ENCODE measurements at regions not wholly inside any gene's neighbourhood (a gene's known extent, or its start where the extent isn't known, plus 50 kb on each side); places are given as distances from the start of the nearest gene placed in this dataset.

DNA sequence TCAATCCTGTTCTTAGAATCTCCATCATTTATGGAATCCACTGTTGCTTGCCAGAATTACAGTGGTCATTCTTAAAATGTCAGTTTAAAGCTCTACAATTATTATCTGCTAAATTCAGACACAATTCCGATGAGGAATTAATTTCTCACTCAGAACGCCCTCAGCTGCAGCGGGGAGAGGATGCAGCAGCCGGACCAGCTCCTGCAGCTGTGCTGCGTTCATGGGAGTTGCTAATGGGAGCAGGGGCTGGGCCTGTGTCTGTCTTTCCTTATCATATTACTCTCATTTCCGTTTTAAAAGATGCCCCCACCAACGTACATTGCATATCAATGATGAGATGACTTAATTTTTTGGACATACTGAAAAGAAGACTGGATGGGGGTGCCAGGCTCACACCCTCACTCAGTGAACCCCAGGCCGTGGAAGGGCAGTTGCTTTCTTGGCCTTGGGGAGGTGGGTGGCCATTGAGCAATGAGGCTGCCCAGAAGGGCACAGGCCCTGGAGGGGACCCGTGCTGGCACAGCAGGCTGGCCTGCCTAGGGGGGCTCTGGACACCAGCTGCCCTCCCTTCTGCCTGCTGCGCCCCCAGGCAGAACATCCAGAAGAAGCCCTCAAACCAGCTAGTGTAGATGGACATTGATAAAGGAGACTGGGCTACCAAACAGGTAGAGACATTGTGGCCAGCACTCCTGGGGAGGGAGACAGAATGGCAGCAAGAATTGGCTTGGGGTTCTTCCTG lies 503.6 kb upstream of the MYT1L start:
- DNase-seq (ENCODE audit: low read depth in 2 of 2, low spot score in 1 of 2), result no peak

DNA sequence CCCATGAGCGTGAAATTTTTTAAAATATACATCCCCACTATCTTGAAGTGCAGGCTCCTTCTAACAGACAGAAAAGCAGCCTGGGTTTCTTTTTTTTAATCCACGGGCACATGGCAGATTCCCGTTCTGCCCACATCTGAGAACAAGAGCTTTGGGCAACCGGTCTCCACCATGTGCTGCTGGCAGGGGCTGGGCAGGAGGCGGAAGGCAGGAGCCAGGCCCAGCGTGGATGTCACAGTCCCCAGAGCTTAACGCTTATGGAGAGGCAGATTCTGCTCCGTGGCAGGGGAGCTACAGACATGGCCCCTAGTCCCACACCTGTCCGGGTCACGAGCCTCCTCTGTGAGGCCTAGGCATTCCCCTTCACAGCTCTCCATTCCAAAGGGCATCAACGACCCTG lies 503.0 kb upstream of the MYT1L start:
- DNase-seq (ENCODE audit: low read depth in 2 of 2, low spot score in 1 of 2), result no peak

DNA sequence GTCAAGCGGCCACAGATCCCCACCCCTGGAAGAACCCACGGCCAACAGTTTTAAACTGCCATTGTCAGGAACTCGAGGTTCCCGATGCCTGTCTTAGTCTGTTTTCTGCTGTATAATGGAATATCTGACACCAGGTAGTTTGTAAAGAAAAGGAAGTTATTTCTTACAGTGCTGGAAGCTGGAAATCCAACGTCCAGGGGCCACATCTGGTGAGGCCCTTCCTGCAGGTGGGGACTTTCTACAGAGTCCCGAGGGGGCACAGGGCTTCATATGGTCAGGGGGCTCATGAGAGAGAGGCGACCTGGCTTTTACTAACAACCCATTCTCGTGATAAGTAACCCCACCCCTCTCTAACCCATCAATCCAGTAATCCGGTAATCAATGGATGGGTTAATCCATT lies 501.6 kb upstream of the MYT1L start:
- no peak for DNase-seq (ENCODE audit: low read depth in 2 of 2, low spot score in 1 of 2)

DNA sequence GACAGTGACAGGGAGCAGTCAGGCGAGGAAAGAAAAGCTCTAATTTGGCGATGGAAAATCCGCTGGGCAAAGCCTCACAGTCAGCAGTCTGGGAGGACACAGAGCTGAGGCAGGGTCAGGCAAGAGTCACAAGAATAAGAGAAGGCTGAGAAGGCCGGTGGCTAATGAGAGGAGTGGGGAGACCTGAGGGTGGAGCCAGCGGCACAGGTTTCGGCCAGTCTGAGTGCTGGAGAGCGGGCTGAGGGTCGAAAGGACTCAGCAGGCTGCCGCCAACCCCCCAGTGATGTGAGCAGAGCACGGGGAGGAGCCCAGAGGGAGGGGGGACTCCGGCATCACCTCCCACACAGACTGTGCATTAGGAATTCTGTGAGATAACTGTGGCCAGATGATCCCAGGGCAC lies 500.6 kb upstream of the MYT1L start:
- DNase-seq (ENCODE audit: low read depth in 2 of 2, low spot score in 1 of 2), result no peak

DNA sequence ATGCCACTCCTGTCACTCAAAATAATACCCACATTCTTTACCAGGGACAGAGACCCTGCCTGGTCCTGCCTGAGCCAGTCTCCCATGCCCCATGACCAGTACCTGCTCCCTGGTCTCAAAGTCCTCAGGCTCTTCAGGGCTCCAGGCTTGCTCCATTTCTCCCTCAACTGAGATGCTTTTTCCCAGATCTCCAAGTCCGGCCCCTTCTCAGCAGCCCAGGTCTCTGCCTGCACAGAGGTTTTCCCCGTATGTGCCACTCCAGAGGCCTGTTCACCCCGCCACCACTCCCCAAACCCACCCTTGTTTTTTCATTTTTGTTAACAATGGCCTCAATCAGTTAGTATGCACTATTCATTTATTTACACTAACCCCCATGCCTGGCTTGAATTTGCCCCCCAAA lies 499.5 kb upstream of the MYT1L start:
- DNase-seq (ENCODE audit: low read depth in 2 of 2, low spot score in 1 of 2), result no peak

DNA sequence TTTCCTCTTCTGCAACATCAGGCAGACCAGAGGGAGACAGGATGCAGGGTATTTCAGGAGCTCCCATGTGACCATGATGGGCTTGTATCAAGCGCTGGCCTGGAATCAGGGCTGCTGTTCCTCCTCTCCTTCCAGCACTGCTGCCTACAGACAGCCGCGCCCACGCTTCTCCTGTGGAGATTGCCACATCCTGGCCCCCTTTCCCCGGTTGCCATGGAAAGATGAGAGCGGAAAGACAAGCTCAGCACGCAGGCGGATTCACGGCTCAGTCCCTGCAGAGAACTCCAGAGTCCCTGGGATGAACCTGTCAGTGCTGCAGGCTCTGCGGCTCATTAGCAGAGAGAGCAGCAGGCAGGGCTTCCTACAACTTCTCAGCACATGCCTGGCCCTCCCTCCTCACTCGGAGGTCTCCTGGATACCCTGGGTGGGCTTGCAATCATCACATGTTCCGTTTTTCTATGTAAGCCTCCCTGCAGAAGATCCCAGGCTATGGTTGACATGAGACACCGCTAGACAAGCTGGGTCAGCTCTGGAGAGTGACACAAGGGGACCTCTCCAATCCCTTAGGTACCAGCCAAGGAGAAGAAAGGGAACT lies 497.8 kb upstream of the MYT1L start:
- no peak for DNase-seq (ENCODE audit: low read depth in 2 of 2, low spot score in 1 of 2)

DNA sequence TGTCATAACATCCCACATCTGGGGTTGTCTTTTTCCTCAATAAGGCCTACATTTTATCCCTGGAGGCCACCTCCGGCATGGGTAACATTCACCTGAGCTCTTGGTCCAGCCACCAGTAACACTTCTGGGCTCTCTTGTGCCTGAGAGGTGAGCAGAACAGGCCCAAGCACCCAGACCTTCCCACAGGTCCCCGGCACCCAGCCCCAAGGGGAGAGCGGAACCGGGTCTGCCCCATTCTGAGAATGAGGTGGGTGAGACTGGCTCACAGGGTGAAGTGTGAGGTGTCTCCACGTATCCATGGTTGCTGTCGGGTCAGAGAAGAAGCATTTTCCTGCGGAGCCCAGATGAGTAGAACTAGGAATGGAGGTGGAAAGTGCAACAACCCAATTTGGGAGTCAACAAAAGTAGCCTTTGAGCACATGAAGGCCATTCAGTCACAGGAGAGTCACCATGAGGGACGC lies 496.7 kb upstream of the MYT1L start:
- no peak for DNase-seq (ENCODE audit: low read depth in 2 of 2, low spot score in 1 of 2)

DNA sequence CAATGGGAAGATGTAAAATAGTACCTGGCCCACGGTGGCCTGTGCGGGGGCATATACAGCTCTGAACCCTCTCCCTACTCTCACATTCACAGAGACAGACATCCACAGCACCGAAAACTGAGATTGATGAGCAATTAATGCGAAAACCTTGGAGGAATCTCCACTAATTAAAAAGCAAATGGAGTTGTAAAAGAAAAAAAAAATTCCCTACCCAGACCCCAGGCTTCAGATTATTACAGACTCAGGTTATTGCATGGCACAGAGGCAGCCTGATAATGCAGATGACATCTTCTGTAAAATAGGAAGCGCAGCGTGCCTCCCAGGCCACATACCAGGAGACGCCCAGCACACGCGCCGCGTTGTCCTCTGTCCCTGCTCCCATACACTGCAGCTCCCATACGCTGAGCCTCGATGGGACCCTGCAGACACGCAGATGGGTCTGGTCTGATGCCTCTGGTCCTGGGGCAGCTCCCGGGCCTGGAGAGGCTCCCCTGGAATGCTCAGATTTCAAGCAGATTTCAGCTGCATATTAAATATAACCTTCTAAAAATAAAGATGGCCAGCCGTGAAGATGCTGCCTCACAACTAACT lies 496.1 kb upstream of the MYT1L start:
- no peak for DNase-seq (ENCODE audit: low read depth in 2 of 2, low spot score in 1 of 2)

DNA sequence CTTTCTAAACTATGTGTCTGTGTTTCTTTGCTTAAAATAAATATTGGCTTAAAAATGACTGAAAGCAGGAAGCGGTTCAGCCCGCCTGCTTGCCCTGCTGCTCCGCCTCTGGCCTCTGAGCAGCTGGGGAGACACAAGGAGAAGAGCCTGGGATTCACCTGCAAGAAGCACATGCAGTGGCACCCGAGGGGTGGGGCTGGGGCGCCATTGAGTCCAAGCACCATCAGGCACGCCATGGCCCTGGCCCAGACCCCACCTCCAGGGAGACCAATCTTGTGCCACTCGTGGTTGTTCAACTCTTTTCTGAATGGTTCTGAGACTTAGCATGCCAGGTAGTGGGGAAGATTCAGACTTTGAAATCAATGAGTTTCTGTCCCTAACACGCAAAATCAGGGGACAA lies 495.5 kb upstream of the MYT1L start:
- no peak for DNase-seq (ENCODE audit: low read depth in 2 of 2, low spot score in 1 of 2)

DNA sequence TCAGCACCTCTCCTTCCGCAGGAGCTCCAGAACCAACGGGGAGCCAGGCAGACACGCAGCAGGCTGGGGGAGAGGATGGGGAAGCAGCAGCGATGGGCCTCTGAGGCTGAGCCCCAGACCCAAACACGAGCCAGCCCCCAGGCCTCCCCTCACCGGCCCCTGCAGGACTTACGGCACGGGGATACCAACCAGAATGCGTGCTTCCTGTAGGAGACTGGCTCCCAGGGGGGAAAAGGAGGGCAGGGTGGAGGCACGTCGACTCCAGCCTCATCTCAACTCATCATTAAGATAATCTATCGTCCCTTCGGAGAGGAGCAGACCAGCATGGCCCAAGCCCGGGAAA lies 495.1 kb upstream of the MYT1L start:
- DNase-seq (ENCODE audit: low read depth in 2 of 2, low spot score in 1 of 2), result no peak

DNA sequence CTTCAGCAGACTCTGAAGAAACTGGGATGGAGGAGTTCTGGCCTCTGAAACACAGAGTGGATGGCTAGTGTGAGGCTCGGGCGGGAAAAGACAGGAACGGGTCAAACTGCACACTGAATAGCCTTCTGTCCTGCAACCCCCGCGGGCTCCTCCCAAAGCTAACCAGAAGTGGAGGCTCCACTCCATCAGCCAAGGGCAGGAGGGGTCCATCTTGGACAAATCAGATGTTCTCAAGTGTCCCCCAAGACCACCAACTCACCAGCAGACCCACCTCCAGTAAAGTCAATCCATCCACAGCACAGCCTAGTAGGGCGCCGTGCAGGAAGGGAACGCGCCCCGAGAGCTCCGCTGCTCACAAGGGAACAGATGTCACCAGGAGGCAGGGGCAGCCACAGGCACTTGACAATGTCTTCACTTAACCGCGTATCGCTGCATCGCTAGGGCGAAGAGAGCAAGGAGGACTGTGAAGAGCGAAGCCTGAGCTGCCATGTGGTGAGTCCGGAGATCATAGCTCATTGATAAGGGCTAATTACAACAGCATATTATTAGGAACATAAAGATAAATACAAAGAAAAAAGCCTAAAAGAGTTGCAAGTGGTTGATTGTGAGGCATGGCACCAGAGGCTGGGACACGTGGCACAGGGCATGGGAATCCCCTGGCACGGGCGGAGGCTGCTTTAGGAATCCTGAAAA lies 494.6 kb upstream of the MYT1L start:
- DNase-seq (ENCODE audit: low read depth in 2 of 2, low spot score in 1 of 2), result no peak

DNA sequence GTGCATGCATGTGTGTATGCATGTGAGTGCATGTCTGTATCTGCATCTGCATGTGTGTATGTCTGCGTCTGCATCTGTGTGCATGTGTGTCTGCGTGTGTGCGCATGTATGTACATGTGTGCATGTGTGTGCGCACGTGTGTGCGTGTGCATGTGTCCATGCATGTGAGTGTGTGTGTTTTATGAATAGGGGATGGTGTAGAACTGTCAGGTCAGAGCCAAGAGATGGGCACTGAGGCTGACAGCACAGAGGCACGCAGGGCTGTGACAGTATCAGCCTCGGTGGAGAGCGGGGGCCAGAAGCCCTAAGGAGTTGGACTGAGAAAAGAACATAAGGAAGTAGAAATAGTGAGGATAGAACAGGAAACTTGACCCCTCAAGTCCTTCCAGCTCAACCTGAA lies 494.0 kb upstream of the MYT1L start:
- DNase-seq (ENCODE audit: low read depth in 2 of 2, low spot score in 1 of 2), result no peak

DNA sequence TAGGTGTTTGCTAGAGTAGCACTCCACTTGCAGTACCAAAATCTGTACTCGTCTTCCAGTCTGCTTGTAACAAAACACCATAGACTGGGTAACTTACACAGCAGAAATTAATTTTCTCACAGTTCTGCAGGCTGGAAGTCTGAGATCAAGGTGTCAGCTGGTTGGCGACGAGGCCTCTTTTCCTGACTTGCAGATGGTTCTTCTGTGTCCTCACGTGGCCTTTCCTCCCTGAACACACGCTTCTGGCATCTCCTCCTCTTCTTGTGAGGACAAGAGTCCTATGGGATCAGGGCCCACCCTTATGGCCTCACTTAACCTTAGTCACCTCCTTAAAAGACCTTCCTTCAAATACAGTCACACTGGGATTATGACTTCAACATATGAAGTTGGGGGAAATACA lies 493.5 kb upstream of the MYT1L start:
- DNase-seq (ENCODE audit: low read depth in 2 of 2, low spot score in 1 of 2), result no peak

DNA sequence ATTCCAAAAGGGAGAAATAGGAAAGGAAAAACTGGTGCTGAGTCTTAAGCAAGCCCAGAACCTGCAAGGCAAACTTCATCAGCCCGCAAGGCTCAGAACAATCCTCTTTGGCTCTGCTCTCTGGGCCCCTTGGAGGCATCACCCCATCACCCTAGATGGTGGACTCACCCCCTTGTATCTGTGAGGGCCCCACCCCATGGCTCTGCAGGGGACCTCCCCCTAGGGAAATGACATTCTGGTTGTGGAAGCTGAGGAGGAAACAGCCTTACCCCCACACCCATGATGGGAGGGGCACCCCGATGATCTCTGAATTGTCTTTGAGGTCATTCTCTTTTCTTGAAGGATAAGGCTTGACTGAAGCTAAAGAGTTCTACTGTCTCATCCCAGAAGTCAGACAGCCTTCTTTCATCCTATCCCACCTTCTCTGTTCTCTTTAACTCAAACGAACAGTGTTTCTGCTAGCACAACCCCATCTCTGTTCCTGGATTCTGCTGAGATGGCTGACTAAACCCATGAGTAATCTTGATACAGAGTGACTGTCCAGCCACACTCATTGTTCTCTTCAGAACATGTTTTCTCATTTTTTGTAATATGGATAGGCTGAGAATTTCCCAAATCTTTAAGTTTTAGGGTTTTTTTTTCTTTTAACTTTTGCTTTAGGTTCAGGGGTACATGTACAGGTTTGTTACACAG lies 492.1 kb upstream of the MYT1L start:
- DNase-seq (ENCODE audit: low read depth in 2 of 2, low spot score in 1 of 2), result no peak

DNA sequence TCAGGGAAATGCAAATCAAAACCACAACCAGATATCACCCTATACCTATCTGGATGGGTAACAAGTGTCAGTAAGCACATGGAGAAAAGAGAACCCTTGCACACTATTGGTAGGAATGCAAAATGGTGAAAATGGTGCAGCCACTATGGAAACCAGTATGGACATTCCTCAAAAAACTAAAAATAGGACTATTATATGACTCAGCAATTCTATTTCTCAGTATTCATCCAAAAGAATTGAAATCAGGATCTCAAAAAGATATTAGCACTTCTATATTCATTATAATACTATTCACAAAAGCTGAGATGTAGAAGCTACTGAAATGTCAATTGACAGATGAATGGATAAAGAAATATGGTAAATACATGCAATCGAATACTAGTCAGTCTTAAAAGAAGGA lies 491.1 kb upstream of the MYT1L start:
- no peak for DNase-seq (ENCODE audit: low read depth in 2 of 2, low spot score in 1 of 2)

DNA sequence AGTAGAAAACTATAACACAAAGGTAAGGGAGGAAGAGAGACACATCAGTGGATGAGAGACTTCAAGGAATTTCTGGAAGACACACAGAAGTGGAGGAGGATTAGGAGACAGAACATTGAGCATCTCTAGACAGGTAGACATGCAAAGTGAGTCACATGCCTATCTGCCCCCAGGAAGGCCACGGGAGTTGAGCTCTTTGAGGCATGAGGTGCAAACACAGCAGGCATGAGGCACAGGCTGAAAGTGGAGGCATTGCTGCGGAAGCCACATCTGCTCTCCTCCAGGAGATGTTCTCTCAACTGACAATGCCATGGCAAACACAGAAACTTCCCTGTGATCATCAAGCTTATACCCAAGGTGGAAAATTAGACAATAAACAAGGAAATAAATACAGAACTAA lies 481.6 kb upstream of the MYT1L start:
- DNase-seq (ENCODE audit: low read depth in 2 of 2, low spot score in 1 of 2), result no peak

DNA sequence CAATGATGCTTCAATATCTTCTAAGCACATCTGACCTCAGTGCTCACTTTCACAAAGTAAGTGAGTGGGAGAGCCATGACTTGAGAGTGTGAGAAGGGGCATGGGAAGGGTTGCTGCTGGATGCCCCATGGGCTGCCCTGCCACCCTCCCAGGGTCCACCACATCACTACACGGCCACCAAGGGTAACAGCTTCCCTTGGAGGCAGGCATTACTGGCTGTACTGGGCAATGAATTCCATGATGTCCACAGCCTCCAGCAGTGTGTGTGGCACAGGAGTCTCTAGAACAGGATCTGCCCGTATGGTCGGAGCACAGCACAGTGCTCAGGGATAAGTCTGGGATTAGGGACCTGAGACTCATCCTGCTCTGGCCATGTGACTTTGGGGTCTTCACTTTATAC lies 481.0 kb upstream of the MYT1L start:
- DNase-seq (ENCODE audit: low read depth in 2 of 2, low spot score in 1 of 2), result no peak

DNA sequence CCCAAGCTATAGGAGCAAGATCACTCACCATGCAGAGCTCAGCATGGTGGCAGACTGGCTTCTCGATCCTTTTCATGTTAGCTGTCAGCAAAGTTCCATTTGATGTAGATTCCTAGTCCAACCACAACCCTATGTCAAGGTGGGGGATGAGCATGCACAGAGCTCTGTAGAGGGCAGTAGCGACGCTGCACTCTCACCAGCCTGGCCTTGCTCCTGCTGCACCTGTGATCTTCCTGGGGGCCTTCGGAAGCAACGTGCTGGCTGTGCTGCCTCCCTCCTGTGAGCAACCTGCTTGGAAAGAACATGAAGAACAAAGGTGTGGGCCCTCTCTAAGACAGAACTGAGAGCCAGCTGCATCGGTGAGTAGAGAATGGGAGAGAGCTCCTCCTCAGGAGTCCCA lies 479.4 kb upstream of the MYT1L start:
- DNase-seq (ENCODE audit: low read depth in 2 of 2, low spot score in 1 of 2), result no peak

DNA sequence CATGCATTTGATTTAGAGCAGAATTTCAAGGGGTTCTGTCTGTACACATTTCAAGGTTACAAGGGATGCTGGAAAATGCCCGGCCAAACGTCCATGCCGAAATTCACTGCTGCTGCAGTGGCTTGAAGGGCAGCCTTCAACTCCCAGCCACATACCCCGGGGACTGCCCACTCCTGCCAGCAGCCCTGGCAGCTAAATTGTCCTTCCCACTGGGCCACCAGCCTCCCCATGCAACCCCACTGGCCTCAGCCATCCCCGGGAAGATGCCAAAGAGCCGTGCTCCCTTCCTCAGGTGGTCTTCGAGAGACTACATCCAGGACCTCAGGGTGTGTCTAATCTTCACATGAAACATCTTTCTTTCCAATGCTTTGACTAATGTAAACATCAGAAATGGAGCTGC lies 478.7 kb upstream of the MYT1L start:
- no peak for DNase-seq (ENCODE audit: low read depth in 2 of 2, low spot score in 1 of 2)

DNA sequence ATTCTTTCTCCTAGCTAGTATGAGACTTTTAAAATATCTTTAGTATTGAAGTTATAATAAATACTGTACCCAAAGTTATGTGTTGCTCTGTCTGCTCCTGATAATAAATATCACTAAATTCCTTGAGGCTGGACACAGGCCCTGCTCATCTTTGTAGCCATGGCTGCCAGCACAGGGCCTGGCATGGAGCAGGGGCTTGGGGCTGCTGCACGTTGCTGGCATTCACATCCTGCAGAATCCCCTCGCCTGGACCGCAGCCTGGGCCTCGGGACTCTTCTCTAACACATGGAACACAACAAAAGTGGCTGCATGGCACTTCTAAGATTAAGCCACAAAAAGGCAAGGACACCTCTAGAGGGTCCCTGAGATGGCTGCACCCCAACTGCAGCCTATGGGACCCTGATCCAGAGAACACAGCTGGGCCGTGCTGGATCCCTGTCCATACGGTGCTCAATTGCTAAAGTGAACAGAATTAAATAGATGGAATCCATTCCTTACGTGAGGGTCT lies 477.5 kb upstream of the MYT1L start:
- no peak for DNase-seq (ENCODE audit: low read depth in 2 of 2, low spot score in 1 of 2)

DNA sequence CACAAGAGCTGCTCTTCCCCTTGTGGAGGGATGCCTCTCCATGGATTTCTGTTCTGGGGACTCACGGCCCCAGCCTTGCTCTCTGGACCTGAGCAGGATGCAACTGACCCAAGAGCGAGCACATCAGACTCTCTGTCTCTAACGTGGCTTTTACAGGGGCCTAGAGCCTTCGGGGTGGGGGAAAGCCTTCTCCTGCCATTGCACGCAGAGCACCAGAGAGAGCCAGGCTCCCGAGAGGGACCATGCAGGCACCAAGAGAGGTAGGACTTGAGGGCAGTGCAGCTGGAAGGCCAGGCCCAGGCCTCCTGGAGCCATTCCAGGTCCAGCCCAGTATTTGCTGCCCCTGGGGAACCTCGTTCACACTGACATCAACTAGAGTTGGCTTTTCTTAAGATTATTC lies 475.6 kb upstream of the MYT1L start:
- no peak for DNase-seq (ENCODE audit: low read depth in 2 of 2, low spot score in 1 of 2)

DNA sequence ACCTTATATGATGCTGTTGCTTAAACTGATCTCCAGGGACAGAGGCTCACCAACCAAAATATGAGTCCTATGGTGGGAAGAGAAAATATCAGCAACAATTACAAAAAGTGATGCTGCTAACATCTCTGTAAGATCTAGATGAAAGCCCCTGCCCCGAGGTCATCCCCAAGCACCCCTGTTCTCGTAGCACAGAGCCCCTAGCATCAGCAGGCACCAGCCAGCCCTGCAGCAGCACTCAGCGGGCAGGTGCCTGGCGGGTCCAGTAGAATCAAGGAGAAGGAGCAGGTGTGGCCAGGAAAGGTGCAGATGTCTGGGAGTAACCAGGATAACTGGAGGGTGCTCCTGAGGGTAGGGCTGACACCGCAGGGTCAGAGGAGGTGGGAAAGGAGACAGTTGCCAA lies 474.2 kb upstream of the MYT1L start:
- no peak for DNase-seq (ENCODE audit: low read depth in 2 of 2, low spot score in 1 of 2)

Data from stimulated activated CD8-positive, alpha-beta memory T cell treated with anti-CD3 and anti-CD28 coated beads, Interleukin-4, amount 100 ng/mL, for 4 hours (primary cell).